CD4-positive, alpha-beta T cell treated with Interferon alpha-2 for 1 hour (primary cell): ENCODE measurements at regions not wholly inside any gene's neighbourhood (a gene's known extent, or its start where the extent isn't known, plus 50 kb on each side); places are given as distances from the start of the nearest gene placed in this dataset.
"Not testable (repeated sequence)": the region's sequence is repeated elsewhere in the genome, so short reads cannot be mapped to it uniquely, and the experiment has no call there.

Experiments used
- DNase-seq, 2 donors: peaks; one replicate each; pipeline ENCODE4 v3.0.0-alpha.2; 2020 to 2022

- no peak for DNase-seq
Observed at GRCh38 chr5:72760259-72760658, 56.2 kb upstream of the TNPO1 start.

GRCh38 chr5:72752909-72753308, 63.6 kb upstream of the TNPO1 start:
- DNase-seq, result no peak

GRCh38 chr5:72749362-72749997, 67.0 kb upstream of the TNPO1 start:
- no peak for DNase-seq

- DNase-seq, result no peak
Observed at GRCh38 chr5:72747826-72748225, 68.6 kb upstream of the TNPO1 start.

- DNase-seq, result no peak
Observed at GRCh38 chr5:72746736-72747135, 69.7 kb upstream of the TNPO1 start.

- no peak for DNase-seq
Observed at GRCh38 chr5:72744136-72744535, 72.3 kb upstream of the TNPO1 start.

GRCh38 chr5:72741805-72742204, 74.7 kb upstream of the TNPO1 start:
- DNase-seq, result no peak

GRCh38 chr5:72733810-72734209, 82.7 kb upstream of the TNPO1 start:
- DNase-seq, result no peak

- no peak for DNase-seq
Observed at GRCh38 chr5:72723581-72723980, 92.9 kb upstream of the TNPO1 start.

GRCh38 chr5:72722792-72723452, 93.5 kb upstream of the TNPO1 start:
- no peak for DNase-seq

GRCh38 chr5:72721844-72722243, 94.6 kb upstream of the TNPO1 start:
- DNase-seq, result no peak

- DNase-seq, result no peak
Observed at GRCh38 chr5:72720205-72720604, 96.3 kb upstream of the TNPO1 start.

GRCh38 chr5:72711351-72711750, 105.1 kb upstream of the TNPO1 start:
- DNase-seq, result no peak

- DNase-seq, result no peak
Observed at GRCh38 chr5:72709341-72709740, 107.1 kb upstream of the TNPO1 start.

- DNase-seq, result no peak
Observed at GRCh38 chr5:72705178-72705577, 111.3 kb upstream of the TNPO1 start.

GRCh38 chr5:72703876-72704275, 112.6 kb upstream of the TNPO1 start:
- no peak for DNase-seq

- DNase-seq, result no peak
Observed at GRCh38 chr5:72702881-72703434, 113.5 kb upstream of the TNPO1 start.

- DNase-seq, result not testable (repeated sequence)
Observed at GRCh38 chr5:72702105-72702504, 114.4 kb upstream of the TNPO1 start.

- no peak for DNase-seq
Observed at GRCh38 chr5:72698481-72698880, 118.0 kb upstream of the TNPO1 start.

GRCh38 chr5:72697622-72698021, 118.8 kb upstream of the TNPO1 start:
- no peak for DNase-seq

GRCh38 chr5:72695659-72696058, 120.8 kb upstream of the TNPO1 start:
- DNase-seq, result no peak

GRCh38 chr5:72694856-72695255, 121.6 kb upstream of the TNPO1 start:
- no peak for DNase-seq

- no peak for DNase-seq
Observed at GRCh38 chr5:72693546-72694205, 122.8 kb upstream of the TNPO1 start.
